Esophagus squamous epithelium (tissue), 5 donors: ENCODE measurements at regions not wholly inside any gene's neighbourhood (a gene's known extent, or its start where the extent isn't known, plus 50 kb on each side); places are given as distances from the start of the nearest gene placed in this dataset.
A peak's percentile ranks its signal among the peaks of the same experiment; 100 is the strongest.

Source experiments
- DNase-seq: peaks from one replicate; lab custom pipeline; 2025; lab: John Stamatoyannopoulos, UW
- H3K27ac ChIP-seq, 4 donors: fragments of 200-600 bp; sonication (generic); one replicate each; pipeline ENCODE4 v1.5.1; 2016 to 2019; ENCODE audit warnings: mild to moderate bottlenecking in 1 of 4
- H3K27me3 ChIP-seq, 4 donors: fragments of 200-600 bp; sonication (generic); 1 replicate in 3 of 4; 2 replicates in 1 of 4; pipeline versions ENCODE4 v1.5.1 to v1.6.0; 2017 to 2021; ENCODE audit warnings: antibody characterized with exemption in 1 of 4
- H3K36me3 ChIP-seq, 3 donors: fragments of 200-600 bp; sonication (generic); one replicate each; pipeline ENCODE4 v1.5.1; 2016 to 2019
- H3K4me1 ChIP-seq, 3 donors: fragments of 200-600 bp; sonication (generic); one replicate each; pipeline ENCODE4 v1.5.1; 2017 to 2019
- H3K4me3 ChIP-seq, 4 donors: fragments of 200-600 bp; sonication (generic); 1 replicate in 3 of 4; 2 replicates in 1 of 4; pipeline ENCODE4 v1.5.1; 2016 to 2019; ENCODE audit warnings: mild to moderate bottlenecking in 2 of 4, moderate library complexity in 1 of 4
- H3K9me3 ChIP-seq, 3 donors: fragments of 200-600 bp; sonication (generic); one replicate each; pipeline ENCODE4 v1.5.1; 2016 to 2019
- POLR2A ChIP-seq, 4 donors: fragments of 450-650 bp; IDR thresholded peaks; one replicate each; pipeline ENCODE4 v1.6.1; 2017; ENCODE audit warnings: antibody characterized with exemption in 4 of 4, mild to moderate bottlenecking in 4 of 4, moderate library complexity in 3 of 4
- WGBS, 2 donors: methylation state at CpG; one replicate each; pipeline ENCODE4 v1.1.5; 2018; 5-methylcytosine and 5-hydroxymethylcytosine counted together
- intact Hi-C: fragments of 100-400 bp; cut with DNase I; formaldehyde crosslinking; loops from one replicate; pipeline ENCODE4 v1.15.0; 2022
- TF ChIP-seq, protein P1 (sequence below), 6 experiments: fragments of 450-650 bp in 4 of 6; fragments of 200-600 bp in 2 of 6; sonication (generic) in 2 of 6; IDR thresholded peaks; one replicate each; pipeline ENCODE4 v1.5.1; 2016 to 2019; ENCODE audit warnings: antibody characterized with exemption in 6 of 6, mild to moderate bottlenecking in 4 of 6, moderate library complexity in 4 of 6
- donor health status: DM: yes; HTN: yes; CAD: no.

DNA sequence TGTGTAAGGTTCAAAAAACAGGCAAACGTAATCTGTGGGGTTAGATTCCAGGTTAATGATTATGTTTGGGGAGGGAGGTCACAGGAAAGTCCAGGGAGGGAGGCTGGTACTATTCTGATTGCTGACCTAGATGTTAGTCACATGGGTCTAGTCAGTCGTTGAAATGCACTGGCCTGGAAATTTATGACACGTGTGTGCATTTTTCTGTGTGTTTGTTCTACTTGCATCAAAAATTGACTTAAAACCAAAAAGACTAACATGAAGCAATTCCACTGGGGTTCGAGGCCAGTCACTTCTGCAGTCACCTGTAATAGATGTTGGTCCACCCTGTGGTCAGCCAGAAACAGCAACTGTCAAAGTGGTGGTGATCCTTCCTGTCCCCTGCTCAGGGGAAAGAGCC is 104.2 kb upstream of the MLN start:
- no peak overlapping the region for H3K4me3 ChIP-seq
- intact Hi-C loops, result no loop called here
- H3K27me3 ChIP-seq, result no peaks in the 10 kb centered on the region
- no peak overlapping the region for H3K27ac ChIP-seq
- peaks cover 0 to 23% (median 0%) of the 10 kb centered on the region in 3 donors for H3K4me1 ChIP-seq
- TF ChIP-seq POLR2A (IDR thresholded peaks at IDR 0.05), result no peak
- TF ChIP-seq, protein P1, sequence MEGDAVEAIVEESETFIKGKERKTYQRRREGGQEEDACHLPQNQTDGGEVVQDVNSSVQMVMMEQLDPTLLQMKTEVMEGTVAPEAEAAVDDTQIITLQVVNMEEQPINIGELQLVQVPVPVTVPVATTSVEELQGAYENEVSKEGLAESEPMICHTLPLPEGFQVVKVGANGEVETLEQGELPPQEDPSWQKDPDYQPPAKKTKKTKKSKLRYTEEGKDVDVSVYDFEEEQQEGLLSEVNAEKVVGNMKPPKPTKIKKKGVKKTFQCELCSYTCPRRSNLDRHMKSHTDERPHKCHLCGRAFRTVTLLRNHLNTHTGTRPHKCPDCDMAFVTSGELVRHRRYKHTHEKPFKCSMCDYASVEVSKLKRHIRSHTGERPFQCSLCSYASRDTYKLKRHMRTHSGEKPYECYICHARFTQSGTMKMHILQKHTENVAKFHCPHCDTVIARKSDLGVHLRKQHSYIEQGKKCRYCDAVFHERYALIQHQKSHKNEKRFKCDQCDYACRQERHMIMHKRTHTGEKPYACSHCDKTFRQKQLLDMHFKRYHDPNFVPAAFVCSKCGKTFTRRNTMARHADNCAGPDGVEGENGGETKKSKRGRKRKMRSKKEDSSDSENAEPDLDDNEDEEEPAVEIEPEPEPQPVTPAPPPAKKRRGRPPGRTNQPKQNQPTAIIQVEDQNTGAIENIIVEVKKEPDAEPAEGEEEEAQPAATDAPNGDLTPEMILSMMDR (IDR thresholded peaks at IDR 0.05), result no peak
- 59 to 65% methylated on average over 4 of the region's 4 CpGs for WGBS, 2 donors
- no peaks in the 10 kb centered on the region for H3K36me3 ChIP-seq
- no peaks in the 10 kb centered on the region for H3K9me3 ChIP-seq
- no peak for DNase-seq

DNA sequence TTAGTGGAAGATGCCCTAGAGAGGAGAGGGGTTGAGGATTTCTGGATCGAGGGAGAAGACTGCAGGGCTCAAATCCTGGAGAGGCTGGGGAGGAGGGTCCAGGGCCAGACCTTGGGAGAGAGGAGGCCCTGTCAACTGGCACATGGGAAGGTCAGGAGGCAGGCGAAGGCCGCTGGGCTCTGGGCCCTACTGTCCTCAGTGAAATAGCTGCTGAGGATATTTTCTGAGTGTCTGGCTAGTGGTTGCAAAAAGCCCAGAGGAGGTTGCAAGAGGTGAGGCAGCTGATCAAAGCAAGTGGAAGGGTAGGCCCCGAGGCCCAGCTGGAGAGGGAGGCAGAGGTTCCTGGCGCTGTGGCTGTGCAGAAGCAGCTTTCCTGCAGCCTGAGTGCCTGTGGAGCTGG is 103.4 kb upstream of the MLN start:
- no peak for DNase-seq
- peaks cover 0 to 7% (median 0%) of the 10 kb centered on the region in 4 donors for H3K27me3 ChIP-seq
- 58 to 73% methylated on average over 5 of the region's 5 CpGs for WGBS, 2 donors
- TF ChIP-seq, protein P1 (IDR thresholded peaks at IDR 0.05), result no peak
- TF ChIP-seq POLR2A (IDR thresholded peaks at IDR 0.05), result no peak
- H3K9me3 ChIP-seq, result no peaks in the 10 kb centered on the region
- no peaks in the 10 kb centered on the region for H3K36me3 ChIP-seq
- intact Hi-C loops, result no loop called here
- no peak overlapping the region for H3K27ac ChIP-seq
- H3K4me3 ChIP-seq, result no peak overlapping the region
- peaks cover 0 to 23% (median 0%) of the 10 kb centered on the region in 3 donors for H3K4me1 ChIP-seq

DNA sequence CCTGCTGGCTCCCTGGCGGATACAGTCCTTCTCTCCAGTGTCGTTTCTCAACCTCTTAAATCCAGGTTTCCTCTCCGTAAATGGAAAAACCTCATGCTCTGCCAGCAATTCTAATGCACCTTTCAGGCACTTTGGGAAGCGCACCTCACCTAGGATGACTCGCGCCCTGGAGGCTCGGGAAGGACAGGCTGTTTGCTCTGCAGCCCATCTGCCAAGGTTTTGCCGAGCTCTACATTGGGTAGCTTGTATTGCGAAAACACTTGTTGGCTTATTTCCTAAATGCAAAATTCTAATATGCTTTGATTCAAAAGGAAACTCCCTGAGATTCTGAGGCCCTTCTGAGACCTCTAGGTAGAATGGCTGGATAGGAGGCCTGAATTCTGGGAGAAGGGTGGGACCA is 102.6 kb upstream of the MLN start:
- 43 to 44% methylated on average over 9 of the region's 9 CpGs for WGBS, 2 donors
- DNase-seq, result no peak
- TF ChIP-seq, protein P1 (IDR thresholded peaks at IDR 0.05), result no peak
- TF ChIP-seq POLR2A (IDR thresholded peaks at IDR 0.05), result no peak

DNA sequence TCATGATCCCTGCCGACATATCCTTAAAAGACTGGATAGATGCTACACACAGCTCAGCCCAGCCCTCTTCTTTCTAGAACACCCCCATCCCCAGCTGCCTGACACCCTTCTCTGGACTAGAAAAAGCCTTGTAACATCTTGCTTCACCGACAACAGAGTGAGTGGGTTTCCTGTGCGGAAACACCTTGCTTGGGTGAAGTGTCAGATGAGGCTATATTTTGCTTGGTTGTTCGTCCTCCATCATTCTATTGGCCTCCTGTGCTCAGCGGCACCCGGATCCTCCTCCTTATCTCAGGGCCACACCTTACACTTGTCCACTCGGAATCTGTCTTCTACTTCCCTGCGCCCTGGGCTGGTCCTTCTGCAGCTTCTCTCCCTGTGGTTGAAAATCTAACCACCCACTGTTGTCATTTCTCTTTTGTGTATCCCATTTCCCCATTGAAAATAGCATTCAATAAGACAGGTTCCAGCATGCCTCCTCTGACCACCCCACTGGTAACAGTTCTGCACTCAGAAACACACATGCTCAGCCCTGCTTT is 101.3 kb upstream of the MLN start:
- Histone ChIP-seq H3K4me1 (peaks cover 0 to 23% (median 0%) of the 10 kb centered on the region in 3 donors), H3K9me3 (no peaks in the 10 kb centered on the region), H3K27ac (peak overlapping the region in 1 of 4 donors; percentile 21), H3K36me3 (no peaks in the 10 kb centered on the region), H3K27me3 (peaks cover 0 to 12% (median 0%) of the 10 kb centered on the region in 4 donors), H3K4me3 (no peak overlapping the region)
- TF ChIP-seq, protein P1 (IDR thresholded peaks at IDR 0.05), result no peak
- TF ChIP-seq POLR2A (IDR thresholded peaks at IDR 0.05), result no peak
- intact Hi-C loops, result no loop called here
- DNase-seq, result no peak
- 72 to 80% methylated on average over 8 of the region's 8 CpGs for WGBS, 2 donors

More for the DNA sequence above, 102.6 kb upstream of the MLN start:
- peaks cover 0 to 12% (median 0%) of the 10 kb centered on the region in 4 donors for H3K27me3 ChIP-seq
- intact Hi-C loops, result no loop called here
- H3K4me3 ChIP-seq, result no peak overlapping the region
- H3K36me3 ChIP-seq, result no peaks in the 10 kb centered on the region
- no peak overlapping the region for H3K27ac ChIP-seq
- H3K9me3 ChIP-seq, result no peaks in the 10 kb centered on the region
- peaks cover 0 to 23% (median 0%) of the 10 kb centered on the region in 3 donors for H3K4me1 ChIP-seq

DNA sequence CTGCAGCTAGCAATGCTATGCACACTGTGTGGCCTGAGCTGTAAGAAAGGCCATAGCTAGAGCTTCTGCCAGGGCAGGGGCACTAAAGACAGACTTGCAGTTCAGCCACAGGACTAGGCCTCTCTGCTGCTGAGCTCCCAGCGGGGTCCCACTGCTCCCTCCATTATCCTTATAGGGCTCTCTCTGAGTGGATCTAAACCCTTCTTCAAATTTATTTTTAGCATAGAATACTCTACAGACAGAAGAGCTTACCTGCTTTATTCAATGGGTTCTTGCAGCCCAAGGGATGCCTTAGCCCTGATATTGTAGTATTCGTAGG is 100.9 kb upstream of the MLN start:
- no peak for DNase-seq
- peaks cover 0 to 12% (median 0%) of the 10 kb centered on the region in 4 donors for H3K27me3 ChIP-seq
- H3K27ac ChIP-seq, result no peak overlapping the region
- 65 to 88% methylated on average over 2 of the region's 2 CpGs for WGBS, 2 donors
- H3K36me3 ChIP-seq, result no peaks in the 10 kb centered on the region
- H3K9me3 ChIP-seq, result no peaks in the 10 kb centered on the region
- intact Hi-C loops, result no loop called here
- H3K4me3 ChIP-seq, result no peak overlapping the region
- TF ChIP-seq POLR2A (IDR thresholded peaks at IDR 0.05), result no peak
- TF ChIP-seq, protein P1 (IDR thresholded peaks at IDR 0.05), result no peak
- peaks cover 0 to 23% (median 0%) of the 10 kb centered on the region in 3 donors for H3K4me1 ChIP-seq
